Immature natural killer cell (primary cell): ENCODE measurements at regions not wholly inside any gene's neighbourhood (a gene's known extent, or its start where the extent isn't known, plus 50 kb on each side); places are given as distances from the start of the nearest gene placed in this dataset.
"Not testable (repeated sequence)": the region's sequence is repeated elsewhere in the genome, so short reads cannot be mapped to it uniquely, and the experiment has no call there.

Experiments
- DNase-seq, 3 donors: peaks; one replicate each; pipeline ENCODE4 v3.0.0; 2022; ENCODE audit warnings: mixed read lengths in 1 of 3
- H3K27ac Mint-ChIP-seq, 6 donors: one replicate each; pipeline ENCODE4 v1.8.0; 2020; ENCODE audit warnings: mixed read lengths in 6 of 6, mild to moderate bottlenecking in 5 of 6, inconsistent platforms in 4 of 6, moderate library complexity in 3 of 6
- H3K27me3 Mint-ChIP-seq, 3 donors: one replicate each; pipeline ENCODE4 v1.8.0; 2020 to 2021; ENCODE audit warnings: low read depth in 3 of 3, mild to moderate bottlenecking in 3 of 3, mixed read lengths in 3 of 3, moderate library complexity in 3 of 3, inconsistent platforms in 1 of 3
- H3K36me3 Mint-ChIP-seq, 3 donors: one replicate each; pipeline ENCODE4 v1.8.0; 2020; ENCODE audit warnings: mixed read lengths in 3 of 3, inconsistent platforms in 2 of 3, mild to moderate bottlenecking in 2 of 3
- H3K4me1 Mint-ChIP-seq, 2 donors: one replicate each; pipeline ENCODE4 v1.8.0; 2020; ENCODE audit warnings: inconsistent platforms in 2 of 2, mild to moderate bottlenecking in 2 of 2, mixed read lengths in 2 of 2, moderate library complexity in 1 of 2
- H3K4me3 Mint-ChIP-seq, 5 donors: one replicate each; pipeline ENCODE4 v1.8.0; 2020; ENCODE audit warnings: mild to moderate bottlenecking in 5 of 5, mixed read lengths in 5 of 5, inconsistent platforms in 3 of 5, moderate library complexity in 3 of 5
- H3K9me3 Mint-ChIP-seq, 6 donors: one replicate each; pipeline ENCODE4 v1.8.0; 2020; ENCODE audit warnings: mild to moderate bottlenecking in 6 of 6, mixed read lengths in 6 of 6, inconsistent platforms in 4 of 6, moderate library complexity in 3 of 6

GRCh38 chr12:105658389-105658788 lies 327.9 kb downstream of the C12orf75 start:
- Mint-ChIP-seq H3K4me3 (no peak overlapping the region), H3K27me3 (peaks cover 1 to 7% (median 4%) of the 10 kb centered on the region in 3 donors), H3K9me3 (no peaks in the 10 kb centered on the region), H3K27ac (no peak overlapping the region), H3K4me1 (no peaks in the 10 kb centered on the region), H3K36me3 (no peaks in the 10 kb centered on the region)
- no peak for DNase-seq

GRCh38 chr12:105659355-105660075 lies 329.0 kb downstream of the C12orf75 start:
- Mint-ChIP-seq H3K36me3 (no peaks in the 10 kb centered on the region), H3K27me3 (peaks cover 0 to 6% (median 4%) of the 10 kb centered on the region in 3 donors), H3K4me3 (no peak overlapping the region), H3K27ac (no peak overlapping the region), H3K4me1 (no peaks in the 10 kb centered on the region), H3K9me3 (no peaks in the 10 kb centered on the region)
- no peak for DNase-seq

- not testable (repeated sequence) for H3K27ac Mint-ChIP-seq, H3K27me3 Mint-ChIP-seq, H3K9me3 Mint-ChIP-seq, H3K4me1 Mint-ChIP-seq, H3K4me3 Mint-ChIP-seq, DNase-seq, H3K36me3 Mint-ChIP-seq
These were observed 334.3 kb downstream of the C12orf75 start for GRCh38 chr12:105664765-105665164.

- H3K4me1 Mint-ChIP-seq: no peaks in the 10 kb centered on the region
- no peaks in the 10 kb centered on the region for H3K36me3 Mint-ChIP-seq
- no peak for DNase-seq
- no peak overlapping the region for H3K27ac Mint-ChIP-seq
- H3K27me3 Mint-ChIP-seq: peaks cover 0 to 4% (median 4%) of the 10 kb centered on the region in 3 donors
- H3K4me3 Mint-ChIP-seq: no peak overlapping the region
- H3K9me3 Mint-ChIP-seq: no peaks in the 10 kb centered on the region
These were observed 334.9 kb downstream of the C12orf75 start for GRCh38 chr12:105665366-105665765.

GRCh38 chr12:105667973-105668743 lies 337.7 kb downstream of the C12orf75 start:
- no peak for DNase-seq
- H3K4me3 Mint-ChIP-seq: no peak overlapping the region
- H3K9me3 Mint-ChIP-seq: no peaks in the 10 kb centered on the region
- H3K27ac Mint-ChIP-seq: no peak overlapping the region
- H3K36me3 Mint-ChIP-seq: no peaks in the 10 kb centered on the region
- peaks cover 0 to 4% (median 0%) of the 10 kb centered on the region in 3 donors for H3K27me3 Mint-ChIP-seq
- no peaks in the 10 kb centered on the region for H3K4me1 Mint-ChIP-seq

GRCh38 chr12:105670672-105671071 lies 340.2 kb downstream of the C12orf75 start:
- Mint-ChIP-seq H3K36me3 (no peaks in the 10 kb centered on the region), H3K4me1 (no peaks in the 10 kb centered on the region), H3K4me3 (no peak overlapping the region), H3K27me3 (peaks cover 0 to 4% (median 0%) of the 10 kb centered on the region in 3 donors), H3K9me3 (no peaks in the 10 kb centered on the region), H3K27ac (no peak overlapping the region)
- no peak for DNase-seq

- DNase-seq: no peak
- no peak overlapping the region for H3K27ac Mint-ChIP-seq
- H3K4me3 Mint-ChIP-seq: no peak overlapping the region
- no peaks in the 10 kb centered on the region for H3K4me1 Mint-ChIP-seq
- H3K9me3 Mint-ChIP-seq: no peaks in the 10 kb centered on the region
- H3K27me3 Mint-ChIP-seq: peaks cover 0 to 4% (median 0%) of the 10 kb centered on the region in 3 donors
- no peaks in the 10 kb centered on the region for H3K36me3 Mint-ChIP-seq
These were observed 341.2 kb downstream of the C12orf75 start for GRCh38 chr12:105671720-105672119.

GRCh38 chr12:105672121-105672975 lies 341.9 kb downstream of the C12orf75 start:
- Mint-ChIP-seq H3K4me1 (no peaks in the 10 kb centered on the region), H3K27ac (no peak overlapping the region), H3K27me3 (peaks cover 0 to 2% (median 0%) of the 10 kb centered on the region in 3 donors), H3K4me3 (no peak overlapping the region), H3K9me3 (no peaks in the 10 kb centered on the region), H3K36me3 (no peaks in the 10 kb centered on the region)
- DNase-seq: no peak

- no peaks in the 10 kb centered on the region for H3K4me1 Mint-ChIP-seq
- no peaks in the 10 kb centered on the region for H3K9me3 Mint-ChIP-seq
- no peaks in the 10 kb centered on the region for H3K36me3 Mint-ChIP-seq
- H3K27ac Mint-ChIP-seq: peak overlapping the region in 1 of 6 donors; percentile 42
- H3K27me3 Mint-ChIP-seq: peaks cover 0 to 2% (median 0%) of the 10 kb centered on the region in 3 donors
- no peak for DNase-seq
- no peak overlapping the region for H3K4me3 Mint-ChIP-seq
These were observed 344.6 kb downstream of the C12orf75 start for GRCh38 chr12:105674871-105675699.

GRCh38 chr12:105676694-105677093 lies 346.2 kb downstream of the C12orf75 start:
- Mint-ChIP-seq H3K4me1 (no peaks in the 10 kb centered on the region), H3K36me3 (no peaks in the 10 kb centered on the region), H3K27me3 (peaks cover 0 to 1% (median 0%) of the 10 kb centered on the region in 3 donors), H3K9me3 (no peaks in the 10 kb centered on the region), H3K4me3 (no peak overlapping the region), H3K27ac (no peak overlapping the region)
- no peak for DNase-seq

GRCh38 chr12:105677672-105678071 lies 347.2 kb downstream of the C12orf75 start:
- Mint-ChIP-seq H3K27me3 (no peaks in the 10 kb centered on the region), H3K36me3 (no peaks in the 10 kb centered on the region), H3K4me3 (no peak overlapping the region), H3K4me1 (no peaks in the 10 kb centered on the region), H3K9me3 (no peaks in the 10 kb centered on the region), H3K27ac (no peak overlapping the region)
- no peak for DNase-seq

- no peak overlapping the region for H3K4me3 Mint-ChIP-seq
- no peaks in the 10 kb centered on the region for H3K36me3 Mint-ChIP-seq
- no peaks in the 10 kb centered on the region for H3K4me1 Mint-ChIP-seq
These were observed 349.5 kb downstream of the C12orf75 start for GRCh38 chr12:105679982-105680381.

GRCh38 chr12:105681341-105681740 lies 350.9 kb downstream of the C12orf75 start:
- no peak overlapping the region for H3K4me3 Mint-ChIP-seq
- no peaks in the 10 kb centered on the region for H3K9me3 Mint-ChIP-seq
- DNase-seq: no peak
- H3K27me3 Mint-ChIP-seq: peaks cover 0 to 2% (median 0%) of the 10 kb centered on the region in 3 donors
- no peaks in the 10 kb centered on the region for H3K36me3 Mint-ChIP-seq
- no peak overlapping the region for H3K27ac Mint-ChIP-seq
- H3K4me1 Mint-ChIP-seq: no peaks in the 10 kb centered on the region

More at GRCh38 chr12:105679982-105680381, 349.5 kb downstream of the C12orf75 start:
- Mint-ChIP-seq H3K27ac (no peak overlapping the region), H3K9me3 (no peaks in the 10 kb centered on the region), H3K27me3 (peaks cover 0 to 2% (median 0%) of the 10 kb centered on the region in 3 donors)
- no peak for DNase-seq
